Hepatocyte (in vitro differentiated cells): ENCODE measurements at regions not wholly inside any gene's neighbourhood (a gene's known extent, or its start where the extent isn't known, plus 50 kb on each side); places are given as distances from the start of the nearest gene placed in this dataset.

Source experiments
- CTCF ChIP-seq: fragments of 200-600 bp; sonication (generic); IDR thresholded peaks from 2 replicates; pipeline ENCODE4 v1.5.1; 2016; ENCODE audit warnings: antibody characterized with exemption, mild to moderate bottlenecking; ENCODE audit not compliant: poor library complexity
- EZH2phosphoT487 ChIP-seq: fragments of 200-600 bp; sonication (generic); IDR thresholded peaks from one replicate; pipeline ENCODE4 v1.6.1; 2018; ENCODE audit warnings: antibody characterized with exemption, mild to moderate bottlenecking, low read depth, moderate library complexity; ENCODE audit not compliant: unreplicated experiment, severe bottlenecking

GRCh38 chr4:188245651-188246050, 106.4 kb downstream of the TRIML1 start:
- TF ChIP-seq EZH2phosphoT487, result no peak
- TF ChIP-seq CTCF, result no peak
